Testis (tissue), 2 donors: ENCODE measurements at regions not wholly inside any gene's neighbourhood (a gene's known extent, or its start where the extent isn't known, plus 50 kb on each side); places are given as distances from the start of the nearest gene placed in this dataset.

Experiments
- CTCF ChIP-seq, 3 experiments: fragments of 450-650 bp in 2 of 3; fragments of 200-600 bp in 1 of 3; sonication (generic) in 1 of 3; IDR thresholded peaks; one replicate each; pipeline ENCODE4 v1.5.1; 2016 to 2019; ENCODE audit warnings: antibody characterized with exemption in 3 of 3, mild to moderate bottlenecking in 2 of 3, moderate library complexity in 1 of 3
- POLR2A ChIP-seq: fragments of 450-650 bp; IDR thresholded peaks from one replicate; pipeline ENCODE4 v1.6.1; 2017; ENCODE audit warnings: antibody characterized with exemption, mild to moderate bottlenecking, moderate library complexity

GRCh38 chr10:130723704-130724103 is 587.5 kb downstream of the GLRX3 start:
- TF ChIP-seq CTCF (IDR thresholded peaks at IDR 0.05): no peak
- TF ChIP-seq POLR2A: no peak
